ENCODE measurements at regions not wholly inside any gene's neighbourhood (a gene's known extent, or its start where the extent isn't known, plus 50 kb on each side); places are given as distances from the start of the nearest gene placed in this dataset.

DNA sequence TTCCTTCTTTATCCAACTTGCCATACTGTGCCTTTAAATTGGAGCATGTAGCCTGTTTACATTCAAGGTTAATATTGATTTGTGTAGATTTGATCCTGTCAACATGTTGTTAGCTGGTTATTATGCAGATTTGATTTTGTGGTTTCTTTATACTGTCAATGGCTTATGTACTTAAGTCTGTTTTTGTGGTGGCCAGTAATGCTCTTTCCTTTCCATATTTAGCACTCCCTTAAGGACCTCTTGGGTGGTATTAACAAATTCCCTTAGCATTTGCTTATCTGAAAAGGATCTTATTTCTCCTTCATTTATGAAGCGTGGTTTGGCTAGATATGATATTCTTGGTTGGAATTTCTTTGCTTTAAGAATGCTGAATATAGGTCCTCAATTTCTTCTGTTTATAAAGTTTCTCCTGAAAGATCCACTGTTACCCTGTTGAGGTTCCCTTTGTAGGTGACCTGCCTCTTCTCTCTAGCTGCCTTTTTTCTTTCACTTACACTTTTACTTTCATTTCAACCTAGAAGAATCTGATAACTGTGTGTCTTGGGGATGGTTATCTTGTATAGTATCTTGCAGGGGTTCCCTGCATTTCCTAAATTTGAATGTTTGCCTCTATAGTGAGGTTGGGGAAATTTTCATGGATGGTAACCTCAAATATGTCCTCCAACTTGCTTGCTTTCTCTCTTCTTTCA, 86.9 kb upstream of the NEGR1 start:
- no peak overlapping the region for H3K27ac ChIP-seq (ENCODE audit: low read length)
- peak overlapping the region; percentile 47 for H3K4me2 ChIP-seq (ENCODE audit: insufficient read depth, low read length)
- DNase-seq = no peak
- H3K27me3 ChIP-seq (ENCODE audit: insufficient read depth, low read length, poor library complexity) = no peaks in the 10 kb centered on the region
- no peak overlapping the region for H2AFZ ChIP-seq (ENCODE audit: low read depth, low read length)
- H3K79me2 ChIP-seq (ENCODE audit: insufficient read depth, low read length) = no peaks in the 10 kb centered on the region
- no peak overlapping the region for H3K9ac ChIP-seq (ENCODE audit: low read depth, low read length)
- ATAC-seq (ENCODE audit: insufficient read depth, low read depth) = peak; percentile 59
- no peaks in the 10 kb centered on the region for H4K20me1 ChIP-seq (ENCODE audit: insufficient read depth, low read length)
- no peaks in the 10 kb centered on the region for H3K36me3 ChIP-seq (ENCODE audit: insufficient read depth, low read length)
- no peak for TF ChIP-seq EZH2 (IDR thresholded peaks at IDR 0.05; ENCODE audit: borderline replicate concordance, low read depth, low read length, severe bottlenecking)
- TF ChIP-seq, protein P1, sequence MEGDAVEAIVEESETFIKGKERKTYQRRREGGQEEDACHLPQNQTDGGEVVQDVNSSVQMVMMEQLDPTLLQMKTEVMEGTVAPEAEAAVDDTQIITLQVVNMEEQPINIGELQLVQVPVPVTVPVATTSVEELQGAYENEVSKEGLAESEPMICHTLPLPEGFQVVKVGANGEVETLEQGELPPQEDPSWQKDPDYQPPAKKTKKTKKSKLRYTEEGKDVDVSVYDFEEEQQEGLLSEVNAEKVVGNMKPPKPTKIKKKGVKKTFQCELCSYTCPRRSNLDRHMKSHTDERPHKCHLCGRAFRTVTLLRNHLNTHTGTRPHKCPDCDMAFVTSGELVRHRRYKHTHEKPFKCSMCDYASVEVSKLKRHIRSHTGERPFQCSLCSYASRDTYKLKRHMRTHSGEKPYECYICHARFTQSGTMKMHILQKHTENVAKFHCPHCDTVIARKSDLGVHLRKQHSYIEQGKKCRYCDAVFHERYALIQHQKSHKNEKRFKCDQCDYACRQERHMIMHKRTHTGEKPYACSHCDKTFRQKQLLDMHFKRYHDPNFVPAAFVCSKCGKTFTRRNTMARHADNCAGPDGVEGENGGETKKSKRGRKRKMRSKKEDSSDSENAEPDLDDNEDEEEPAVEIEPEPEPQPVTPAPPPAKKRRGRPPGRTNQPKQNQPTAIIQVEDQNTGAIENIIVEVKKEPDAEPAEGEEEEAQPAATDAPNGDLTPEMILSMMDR (IDR thresholded peaks at IDR 0.05; ENCODE audit: borderline replicate concordance, extremely low read depth, low read length, poor library complexity, severe bottlenecking) = no peak
- peaks cover 51% of the 10 kb centered on the region for H3K4me1 ChIP-seq (ENCODE audit: insufficient read depth, low read length)
- H3K9me3 ChIP-seq (ENCODE audit: insufficient read depth, low read length, severe bottlenecking) = no peaks in the 10 kb centered on the region
- no peak overlapping the region for H3K4me3 ChIP-seq (ENCODE audit: low read depth in 1 of 2, low read length in 2 of 2)

DNA sequence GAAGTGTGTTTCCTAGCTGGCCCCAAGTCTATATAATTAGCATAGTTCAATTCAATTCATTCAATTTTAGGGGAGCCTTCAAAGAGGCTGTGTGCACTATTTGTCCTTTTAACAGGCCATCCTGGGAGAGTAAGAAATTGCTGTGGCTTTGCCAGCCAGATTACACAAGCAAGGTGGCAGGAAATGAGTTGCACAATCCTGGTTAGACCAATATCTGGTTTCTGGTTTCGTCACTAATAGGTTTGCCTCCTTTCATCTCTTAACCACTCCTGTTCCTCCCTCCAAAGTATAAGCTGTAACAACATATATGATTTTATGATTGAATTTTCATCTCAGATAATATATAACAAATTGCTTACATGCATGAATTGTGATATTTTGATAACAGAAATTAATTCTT, 84.1 kb upstream of the NEGR1 start:
- ATAC-seq (ENCODE audit: insufficient read depth, low read depth) = peak; percentile 95
- DNase-seq = peak; percentile 69
- no peaks in the 10 kb centered on the region for H3K36me3 ChIP-seq (ENCODE audit: insufficient read depth, low read length)
- no peaks in the 10 kb centered on the region for H3K27me3 ChIP-seq (ENCODE audit: insufficient read depth, low read length, poor library complexity)
- no peak overlapping the region for H3K27ac ChIP-seq (ENCODE audit: low read length)
- H3K9ac ChIP-seq (ENCODE audit: low read depth, low read length) = no peak overlapping the region
- H3K79me2 ChIP-seq (ENCODE audit: insufficient read depth, low read length) = no peaks in the 10 kb centered on the region
- peak overlapping the region; percentile 39; the same call in 1 of the 2 replicates for H3K4me2 ChIP-seq (ENCODE audit: insufficient read depth, low read length)
- H3K4me1 ChIP-seq (ENCODE audit: insufficient read depth, low read length) = peaks cover 44% of the 10 kb centered on the region
- no peaks in the 10 kb centered on the region for H3K9me3 ChIP-seq (ENCODE audit: insufficient read depth, low read length, severe bottlenecking)
- no peak overlapping the region for H2AFZ ChIP-seq (ENCODE audit: low read depth, low read length)
- TF ChIP-seq, protein P1 (IDR thresholded peaks at IDR 0.05; ENCODE audit: borderline replicate concordance, extremely low read depth, low read length, poor library complexity, severe bottlenecking) = no peak
- TF ChIP-seq EZH2 (IDR thresholded peaks at IDR 0.05; ENCODE audit: borderline replicate concordance, low read depth, low read length, severe bottlenecking) = no peak
- no peaks in the 10 kb centered on the region for H4K20me1 ChIP-seq (ENCODE audit: insufficient read depth, low read length)
- H3K4me3 ChIP-seq (ENCODE audit: low read depth in 1 of 2, low read length in 2 of 2) = no peak overlapping the region

DNA sequence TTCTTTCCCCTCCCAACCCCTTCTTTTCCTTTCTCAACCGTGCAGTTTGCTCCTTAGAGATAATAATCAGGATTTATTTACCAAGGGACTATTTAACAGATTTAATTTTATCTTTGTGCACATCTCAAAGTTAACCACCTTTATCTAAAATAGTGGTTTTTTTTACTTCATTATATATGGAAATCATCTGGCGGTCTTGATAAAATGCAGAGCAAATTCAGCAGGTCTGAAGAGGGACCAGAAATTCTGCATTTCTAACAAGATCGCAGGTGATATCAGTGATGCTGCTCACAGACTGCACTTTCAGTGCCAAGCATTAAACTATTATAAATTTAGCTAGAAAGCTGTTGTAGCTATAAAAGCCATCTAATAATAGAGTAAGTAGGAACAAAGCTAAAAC, 83.4 kb upstream of the NEGR1 start:
- TF ChIP-seq, protein P1 (IDR thresholded peaks at IDR 0.05; ENCODE audit: borderline replicate concordance, extremely low read depth, low read length, poor library complexity, severe bottlenecking) = no peak
- no peak for TF ChIP-seq EZH2 (IDR thresholded peaks at IDR 0.05; ENCODE audit: borderline replicate concordance, low read depth, low read length, severe bottlenecking)

More for the DNA sequence above, 83.4 kb upstream of the NEGR1 start:
- no peaks in the 10 kb centered on the region for H3K79me2 ChIP-seq (ENCODE audit: insufficient read depth, low read length)
- H3K9ac ChIP-seq (ENCODE audit: low read depth, low read length) = no peak overlapping the region
- H3K27ac ChIP-seq (ENCODE audit: low read length) = no peak overlapping the region
- H3K4me2 ChIP-seq (ENCODE audit: insufficient read depth, low read length) = no peak overlapping the region
- ATAC-seq (ENCODE audit: insufficient read depth, low read depth) = no peak
- H3K27me3 ChIP-seq (ENCODE audit: insufficient read depth, low read length, poor library complexity) = no peaks in the 10 kb centered on the region
- H4K20me1 ChIP-seq (ENCODE audit: insufficient read depth, low read length) = no peaks in the 10 kb centered on the region
- no peak overlapping the region for H2AFZ ChIP-seq (ENCODE audit: low read depth, low read length)
- no peak for DNase-seq
- no peak overlapping the region for H3K4me3 ChIP-seq (ENCODE audit: low read depth in 1 of 2, low read length in 2 of 2)
- no peaks in the 10 kb centered on the region for H3K36me3 ChIP-seq (ENCODE audit: insufficient read depth, low read length)
- peaks cover 39% of the 10 kb centered on the region for H3K4me1 ChIP-seq (ENCODE audit: insufficient read depth, low read length)
- H3K9me3 ChIP-seq (ENCODE audit: insufficient read depth, low read length, severe bottlenecking) = no peaks in the 10 kb centered on the region
